ENCODE measurements at regions not wholly inside any gene's neighbourhood (a gene's known extent, or its start where the extent isn't known, plus 50 kb on each side); places are given as distances from the start of the nearest gene placed in this dataset.

- TF ChIP-seq POLR2AphosphoS5 (IDR thresholded peaks at IDR 0.05; ENCODE audit: low read depth, low read length) (no peak), TAF1 (IDR thresholded peaks at IDR 0.05; ENCODE audit: borderline replicate concordance, insufficient read depth, low read length) (no peak), SIN3A (IDR thresholded peaks at IDR 0.05; ENCODE audit: borderline replicate concordance, insufficient read depth, low read length) (no peak), FOXP2 (optimal IDR thresholded peaks at IDR 0.05; ENCODE audit: borderline replicate concordance, extremely low read depth, extremely low read length, insufficient read depth) (no peak)
- TF ChIP-seq, protein P1, sequence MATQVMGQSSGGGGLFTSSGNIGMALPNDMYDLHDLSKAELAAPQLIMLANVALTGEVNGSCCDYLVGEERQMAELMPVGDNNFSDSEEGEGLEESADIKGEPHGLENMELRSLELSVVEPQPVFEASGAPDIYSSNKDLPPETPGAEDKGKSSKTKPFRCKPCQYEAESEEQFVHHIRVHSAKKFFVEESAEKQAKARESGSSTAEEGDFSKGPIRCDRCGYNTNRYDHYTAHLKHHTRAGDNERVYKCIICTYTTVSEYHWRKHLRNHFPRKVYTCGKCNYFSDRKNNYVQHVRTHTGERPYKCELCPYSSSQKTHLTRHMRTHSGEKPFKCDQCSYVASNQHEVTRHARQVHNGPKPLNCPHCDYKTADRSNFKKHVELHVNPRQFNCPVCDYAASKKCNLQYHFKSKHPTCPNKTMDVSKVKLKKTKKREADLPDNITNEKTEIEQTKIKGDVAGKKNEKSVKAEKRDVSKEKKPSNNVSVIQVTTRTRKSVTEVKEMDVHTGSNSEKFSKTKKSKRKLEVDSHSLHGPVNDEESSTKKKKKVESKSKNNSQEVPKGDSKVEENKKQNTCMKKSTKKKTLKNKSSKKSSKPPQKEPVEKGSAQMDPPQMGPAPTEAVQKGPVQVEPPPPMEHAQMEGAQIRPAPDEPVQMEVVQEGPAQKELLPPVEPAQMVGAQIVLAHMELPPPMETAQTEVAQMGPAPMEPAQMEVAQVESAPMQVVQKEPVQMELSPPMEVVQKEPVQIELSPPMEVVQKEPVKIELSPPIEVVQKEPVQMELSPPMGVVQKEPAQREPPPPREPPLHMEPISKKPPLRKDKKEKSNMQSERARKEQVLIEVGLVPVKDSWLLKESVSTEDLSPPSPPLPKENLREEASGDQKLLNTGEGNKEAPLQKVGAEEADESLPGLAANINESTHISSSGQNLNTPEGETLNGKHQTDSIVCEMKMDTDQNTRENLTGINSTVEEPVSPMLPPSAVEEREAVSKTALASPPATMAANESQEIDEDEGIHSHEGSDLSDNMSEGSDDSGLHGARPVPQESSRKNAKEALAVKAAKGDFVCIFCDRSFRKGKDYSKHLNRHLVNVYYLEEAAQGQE (IDR thresholded peaks at IDR 0.05; ENCODE audit: insufficient read depth in 1 of 2, low read depth in 2 of 2, low read length in 2 of 2) = no peak
Measured at GRCh38 chr1:193368302-193368701, 181.9 kb upstream of the B3GALT2 start.

- TF ChIP-seq TAF1 (IDR thresholded peaks at IDR 0.05; ENCODE audit: borderline replicate concordance, insufficient read depth, low read length) = no peak
- TF ChIP-seq FOXP2 (optimal IDR thresholded peaks at IDR 0.05; ENCODE audit: borderline replicate concordance, extremely low read depth, extremely low read length, insufficient read depth) = no peak
- TF ChIP-seq POLR2AphosphoS5 (IDR thresholded peaks at IDR 0.05; ENCODE audit: low read depth, low read length) = no peak
- TF ChIP-seq, protein P1 (IDR thresholded peaks at IDR 0.05; ENCODE audit: insufficient read depth in 1 of 2, low read depth in 2 of 2, low read length in 2 of 2) = no peak
Measured at GRCh38 chr1:193367863-193368262, 181.4 kb upstream of the B3GALT2 start.

DNA sequence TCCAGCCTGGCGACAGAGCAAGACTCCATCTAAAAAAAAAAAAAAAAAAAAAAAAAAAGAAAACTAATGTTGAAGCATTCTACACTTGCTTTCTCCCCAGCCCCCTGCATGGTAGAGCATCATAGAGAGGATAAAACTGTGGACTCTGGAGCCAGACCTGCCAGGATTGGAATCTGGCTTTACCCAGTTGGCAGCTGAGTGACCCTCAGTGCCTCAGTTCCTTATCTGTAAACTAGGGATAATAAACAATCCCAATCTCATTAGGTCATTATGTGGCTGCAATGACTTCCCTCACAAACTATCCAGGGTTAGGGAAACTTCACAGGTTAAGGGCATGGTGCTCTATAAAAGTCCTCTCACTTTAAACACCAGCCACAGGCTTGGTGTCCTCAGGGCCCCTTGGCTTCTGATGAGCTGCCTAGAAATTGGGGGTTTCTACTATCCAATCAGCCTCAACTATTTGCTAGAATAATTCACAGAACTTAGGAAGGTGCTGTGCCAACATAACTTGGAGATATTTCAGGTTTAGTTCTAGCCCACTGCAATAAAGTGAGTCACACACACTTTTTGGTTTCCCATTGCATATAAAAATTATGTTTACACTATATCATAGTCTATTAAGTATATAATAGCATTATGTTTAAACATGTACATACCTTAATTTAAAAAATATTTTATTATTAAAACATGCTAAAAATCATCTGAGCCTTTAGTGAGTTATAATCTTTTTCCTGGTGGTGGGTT is 180.5 kb upstream of the B3GALT2 start:
- TF ChIP-seq FOXP2 (optimal IDR thresholded peaks at IDR 0.05; ENCODE audit: borderline replicate concordance, extremely low read depth, extremely low read length, insufficient read depth) (no peak), TAF1 (IDR thresholded peaks at IDR 0.05; ENCODE audit: borderline replicate concordance, insufficient read depth, low read length) (no peak), POLR2AphosphoS5 (IDR thresholded peaks at IDR 0.05; ENCODE audit: low read depth, low read length) (no peak)

GRCh38 chr1:193365966-193366365 is 179.6 kb upstream of the B3GALT2 start:
- TF ChIP-seq FOXP2 (optimal IDR thresholded peaks at IDR 0.05; ENCODE audit: borderline replicate concordance, extremely low read depth, extremely low read length, insufficient read depth) = no peak
- TF ChIP-seq POLR2AphosphoS5 (IDR thresholded peaks at IDR 0.05; ENCODE audit: low read depth, low read length) = no peak
- TF ChIP-seq, protein P1 (IDR thresholded peaks at IDR 0.05; ENCODE audit: insufficient read depth in 1 of 2, low read depth in 2 of 2, low read length in 2 of 2) = no peak
- no peak for TF ChIP-seq SIN3A (IDR thresholded peaks at IDR 0.05; ENCODE audit: borderline replicate concordance, insufficient read depth, low read length)
- no peak for TF ChIP-seq TAF1 (IDR thresholded peaks at IDR 0.05; ENCODE audit: borderline replicate concordance, insufficient read depth, low read length)

GRCh38 chr1:193359631-193360030 is 173.2 kb upstream of the B3GALT2 start:
- TF ChIP-seq, protein P1 (IDR thresholded peaks at IDR 0.05; ENCODE audit: insufficient read depth in 1 of 2, low read depth in 2 of 2, low read length in 2 of 2) = no peak
- no peak for TF ChIP-seq TAF1 (IDR thresholded peaks at IDR 0.05; ENCODE audit: borderline replicate concordance, insufficient read depth, low read length)
- no peak for TF ChIP-seq FOXP2 (optimal IDR thresholded peaks at IDR 0.05; ENCODE audit: borderline replicate concordance, extremely low read depth, extremely low read length, insufficient read depth)
- TF ChIP-seq SIN3A (IDR thresholded peaks at IDR 0.05; ENCODE audit: borderline replicate concordance, insufficient read depth, low read length) = no peak
- no peak for TF ChIP-seq POLR2AphosphoS5 (IDR thresholded peaks at IDR 0.05; ENCODE audit: low read depth, low read length)
